ENCODE measurements at regions not wholly inside any gene's neighbourhood (a gene's known extent, or its start where the extent isn't known, plus 50 kb on each side); places are given as distances from the start of the nearest gene placed in this dataset.
"Not testable (repeated sequence)": the region's sequence is repeated elsewhere in the genome, so short reads cannot be mapped to it uniquely, and the experiment has no call there.

DNA sequence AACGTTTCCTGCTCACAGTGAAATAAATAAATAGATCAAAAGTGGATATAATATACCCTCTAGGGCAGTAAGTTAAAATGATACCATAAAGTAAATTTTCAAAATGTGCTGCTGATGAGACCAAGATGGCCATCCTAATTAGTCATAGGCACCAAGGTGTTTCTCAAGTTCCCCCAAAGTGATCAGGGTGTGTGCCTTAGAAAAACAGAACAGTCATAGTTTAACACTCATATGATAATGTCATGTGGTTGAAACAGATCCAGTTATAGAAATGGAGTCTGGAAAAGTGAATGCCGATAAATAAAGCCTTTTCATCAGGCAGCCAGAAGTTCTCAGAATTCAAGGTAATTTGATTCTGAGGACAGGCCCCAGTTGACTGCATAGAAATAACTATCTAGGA, 161.5 kb upstream of the CDKN2B start:
- no peak for DNase-seq (ENCODE audit: low read depth in 4 of 4, low spot score in 3 of 4)

DNA sequence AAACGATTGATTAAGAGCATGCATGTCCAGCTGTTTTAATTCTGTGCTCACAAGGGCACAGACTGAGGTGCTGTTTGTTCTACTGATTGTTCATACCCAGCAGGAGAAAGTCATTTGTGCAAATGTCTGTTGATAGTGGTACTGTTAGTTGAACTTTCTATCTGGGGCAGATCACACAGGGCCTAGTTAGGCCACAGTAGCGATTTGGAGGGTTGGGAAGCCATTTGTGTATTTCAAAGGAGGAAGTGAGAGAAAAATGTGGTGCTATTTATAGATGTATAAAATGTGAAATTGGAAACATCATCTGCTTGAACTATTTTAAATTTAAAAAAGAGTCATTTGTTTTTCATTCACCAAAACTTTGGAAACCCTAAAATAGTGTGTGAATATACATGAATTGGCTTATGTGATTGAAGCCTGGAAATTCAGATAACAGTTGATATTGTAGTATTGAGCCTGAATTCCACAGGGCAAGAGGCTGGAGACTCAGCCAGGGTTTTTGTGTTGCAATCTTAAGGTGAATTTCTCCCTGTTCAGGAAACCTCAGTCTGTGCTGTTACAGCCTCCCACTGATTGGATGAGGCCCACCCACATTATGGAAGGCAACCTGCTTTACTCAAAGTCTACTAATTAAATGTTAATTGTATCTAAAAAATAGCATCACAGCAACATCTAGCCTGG, 162.0 kb upstream of the CDKN2B start:
- no peak for DNase-seq (ENCODE audit: low read depth in 4 of 4, low spot score in 3 of 4)

DNA sequence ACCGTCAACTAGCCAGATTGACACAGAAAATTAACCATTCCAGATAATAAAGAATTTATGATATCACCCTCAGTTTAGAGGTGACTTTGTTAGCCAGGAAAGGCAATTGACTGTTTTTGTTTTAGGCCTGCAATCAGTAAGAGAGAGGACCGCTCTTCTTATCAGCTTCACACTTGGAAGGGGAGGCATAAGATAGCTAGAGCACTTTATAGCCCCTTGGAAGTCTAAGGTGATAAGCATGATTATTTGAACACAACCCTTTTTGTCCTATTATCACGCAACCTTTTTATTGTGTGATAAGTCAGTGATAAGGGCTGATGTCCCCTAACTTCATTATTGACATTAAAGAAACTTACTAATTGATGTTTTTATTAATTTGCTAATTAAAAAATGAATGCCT, 162.6 kb upstream of the CDKN2B start:
- no peak for DNase-seq (ENCODE audit: low read depth in 4 of 4, low spot score in 3 of 4)

DNA sequence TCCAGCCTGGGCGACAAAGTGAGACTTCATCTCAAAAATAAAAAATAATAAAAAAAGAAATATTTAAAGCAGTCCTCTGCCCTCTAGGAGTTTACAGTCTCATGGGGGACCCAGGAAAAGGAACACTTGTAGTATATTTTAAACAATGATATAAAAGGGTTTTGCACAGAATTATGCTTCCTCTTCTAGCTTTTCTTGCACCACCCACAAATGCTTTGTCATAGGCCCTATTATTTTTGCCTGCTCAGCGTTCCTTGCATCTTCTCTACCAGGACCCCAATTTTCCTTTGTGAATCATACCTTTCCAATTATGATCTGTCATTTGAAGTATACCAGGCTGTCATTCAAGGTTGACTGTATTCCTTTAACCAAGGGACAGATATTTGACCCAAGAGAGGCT, 164.8 kb upstream of the CDKN2B start:
- DNase-seq (ENCODE audit: low read depth in 4 of 4, low spot score in 3 of 4) = no peak

DNA sequence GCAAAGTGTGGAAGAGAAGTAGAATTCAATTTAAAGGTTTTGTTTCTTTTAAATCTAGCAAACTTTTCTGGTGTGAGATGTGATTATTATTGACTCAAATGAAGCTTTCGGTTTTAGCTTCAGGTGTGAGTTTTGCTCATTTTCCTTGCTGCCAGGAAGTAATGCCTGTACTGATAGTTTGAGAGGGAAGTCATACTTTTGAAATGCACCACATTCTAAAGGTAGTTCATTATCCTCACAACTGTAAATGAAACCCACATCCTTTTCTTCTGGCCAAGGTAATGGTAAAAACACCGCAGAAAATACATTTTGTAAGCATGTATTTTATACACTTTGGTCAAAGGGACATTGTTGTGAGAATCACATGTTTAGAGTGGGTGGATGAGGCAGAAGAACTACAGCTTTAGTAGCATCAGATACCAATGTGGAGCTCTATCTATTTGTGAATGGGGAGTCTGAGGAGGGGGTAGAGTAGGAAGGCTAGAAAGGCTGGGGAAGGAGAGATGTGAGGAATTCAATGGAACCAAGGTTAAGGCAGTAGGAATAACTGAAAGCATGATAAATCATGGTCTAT, 167.0 kb upstream of the CDKN2B start:
- DNase-seq (ENCODE audit: low read depth in 4 of 4, low spot score in 3 of 4) = no peak

DNA sequence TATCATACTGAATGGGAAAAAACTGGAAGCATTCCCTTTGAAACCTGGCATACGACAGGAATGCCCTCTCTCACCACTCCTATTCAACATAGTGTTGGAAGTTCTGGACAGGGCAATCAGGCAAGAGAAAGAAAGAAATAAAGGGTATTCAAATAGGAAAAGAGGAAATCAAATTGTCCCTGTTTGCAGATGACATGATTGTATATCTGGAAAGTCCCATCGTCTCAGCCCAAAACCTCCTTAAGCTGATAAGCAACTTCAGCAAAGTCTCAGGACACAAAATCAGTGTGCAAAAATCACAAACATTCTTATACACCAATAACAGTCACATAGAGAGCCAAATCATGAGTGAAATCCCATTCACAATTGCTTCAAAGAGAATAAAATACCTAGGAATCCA, 171.9 kb upstream of the CDKN2B start:
- DNase-seq (ENCODE audit: low read depth in 4 of 4, low spot score in 3 of 4) = not testable (repeated sequence)

DNA sequence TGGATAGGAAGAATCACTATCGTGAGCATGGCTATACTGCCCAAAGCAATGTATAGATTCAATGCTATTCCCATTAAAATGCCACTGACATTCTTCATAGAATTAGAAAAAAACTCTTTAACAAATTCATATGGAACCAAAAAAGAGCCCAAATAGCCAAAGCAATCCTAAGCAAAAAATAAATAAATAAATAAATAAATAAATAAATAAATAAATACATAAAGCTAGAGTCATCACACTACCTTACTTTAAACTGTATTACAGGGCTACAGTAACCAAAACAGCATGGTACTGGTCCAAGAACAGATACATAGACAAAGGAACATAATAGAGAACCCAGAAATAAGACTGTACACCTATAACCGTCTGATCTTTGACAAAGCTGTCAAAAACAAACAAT, 180.4 kb upstream of the CDKN2B start:
- no peak for DNase-seq (ENCODE audit: low read depth in 4 of 4, low spot score in 3 of 4)

DNA sequence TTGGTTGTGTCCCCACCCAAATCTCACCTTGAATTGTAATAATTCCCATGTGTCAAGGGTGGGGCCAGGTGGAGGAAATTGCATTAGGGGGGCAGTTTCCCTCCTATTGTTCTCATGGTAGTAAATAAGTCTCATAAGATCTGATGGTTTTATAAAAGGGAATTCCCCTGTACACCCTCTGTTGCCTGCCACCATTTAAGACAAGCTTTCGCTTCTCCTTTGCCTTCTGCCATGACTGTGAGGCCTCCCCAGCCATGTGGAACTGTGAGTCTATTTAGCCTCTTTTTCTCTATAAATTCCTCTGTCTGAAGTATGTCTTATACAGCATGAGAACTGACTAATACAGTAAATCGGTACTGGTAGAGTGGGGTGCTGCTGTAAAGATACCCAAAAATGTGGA, 187.9 kb upstream of the CDKN2B start:
- not testable (repeated sequence) for DNase-seq (ENCODE audit: low read depth in 4 of 4, low spot score in 3 of 4)

DNA sequence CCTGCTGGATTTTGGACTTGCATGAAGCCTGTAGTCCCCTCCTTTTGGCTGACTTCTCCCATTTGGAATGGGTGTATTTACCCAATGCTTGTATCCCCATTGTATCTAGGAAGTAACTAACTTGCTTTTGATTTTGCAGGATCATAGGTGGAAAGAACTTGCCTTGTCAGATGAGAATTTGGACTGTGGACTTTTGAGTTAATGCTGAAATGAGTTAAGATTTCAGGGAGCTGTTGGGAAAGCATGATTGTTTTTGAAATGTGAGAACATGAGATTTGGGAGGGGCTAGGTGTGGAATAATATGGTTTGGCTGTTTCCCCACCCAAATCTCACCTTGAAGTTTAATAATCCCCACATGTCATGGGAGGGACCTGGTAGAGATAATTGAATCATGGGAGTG, 189.6 kb upstream of the CDKN2B start:
- no peak for DNase-seq (ENCODE audit: low read depth in 4 of 4, low spot score in 3 of 4)

DNA sequence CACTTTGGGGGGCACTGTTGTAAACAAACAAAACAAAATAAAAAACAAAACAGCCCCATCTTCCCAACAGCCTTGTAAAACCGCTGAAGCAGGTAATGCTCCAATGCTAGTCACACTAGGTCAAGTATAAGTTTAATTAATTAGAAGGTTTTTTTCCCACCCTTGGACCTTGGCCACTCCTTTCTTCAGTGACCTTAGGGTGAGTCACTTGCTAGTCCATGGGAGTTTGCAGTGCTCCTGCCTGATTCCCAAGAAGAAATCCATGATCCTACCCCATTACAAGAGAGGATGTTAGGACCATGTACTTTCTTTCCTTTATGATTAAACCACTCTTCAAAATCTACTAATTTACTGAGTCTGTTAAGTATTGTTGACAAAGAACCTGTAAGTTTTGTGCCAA, 192.2 kb upstream of the CDKN2B start:
- no peak for DNase-seq (ENCODE audit: low read depth in 4 of 4, low spot score in 3 of 4)

DNA sequence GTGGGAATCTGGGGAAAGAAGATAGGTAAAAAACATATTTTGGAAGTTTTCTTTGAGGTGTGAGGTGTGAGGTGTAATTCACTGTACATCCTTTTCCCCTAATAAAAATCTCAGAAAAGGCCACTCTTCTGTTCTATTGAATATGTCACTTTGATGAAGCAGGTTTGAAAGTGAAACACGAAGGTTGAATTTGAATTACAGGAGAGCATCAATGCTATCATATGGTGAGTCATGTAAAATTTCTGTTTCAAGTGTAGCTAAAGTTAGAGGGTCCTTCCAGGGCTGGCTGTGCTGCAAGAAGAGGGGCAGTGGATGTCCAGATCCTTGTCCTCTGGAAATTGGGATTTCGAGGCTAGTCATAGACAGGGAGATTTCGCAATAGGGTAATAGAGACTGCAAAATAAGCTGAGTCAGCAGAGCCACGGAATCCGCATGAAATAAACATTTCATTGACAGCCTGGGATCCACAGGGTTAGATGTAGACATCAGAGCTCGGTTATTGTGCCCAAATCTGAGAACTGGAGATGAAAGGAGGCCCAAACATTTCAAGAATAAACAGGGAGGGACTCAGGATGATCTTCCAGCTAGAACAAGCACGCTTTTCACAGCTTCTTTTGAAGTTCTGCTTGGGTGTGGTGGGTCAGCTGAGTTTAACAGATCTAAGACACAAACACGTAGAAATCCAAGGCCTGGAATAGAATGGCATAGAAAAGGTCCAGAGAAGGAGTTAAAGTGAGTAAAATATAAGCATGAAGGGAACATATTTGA, 194.4 kb upstream of the CDKN2B start:
- no peak for DNase-seq (ENCODE audit: low read depth in 4 of 4, low spot score in 3 of 4)

DNA sequence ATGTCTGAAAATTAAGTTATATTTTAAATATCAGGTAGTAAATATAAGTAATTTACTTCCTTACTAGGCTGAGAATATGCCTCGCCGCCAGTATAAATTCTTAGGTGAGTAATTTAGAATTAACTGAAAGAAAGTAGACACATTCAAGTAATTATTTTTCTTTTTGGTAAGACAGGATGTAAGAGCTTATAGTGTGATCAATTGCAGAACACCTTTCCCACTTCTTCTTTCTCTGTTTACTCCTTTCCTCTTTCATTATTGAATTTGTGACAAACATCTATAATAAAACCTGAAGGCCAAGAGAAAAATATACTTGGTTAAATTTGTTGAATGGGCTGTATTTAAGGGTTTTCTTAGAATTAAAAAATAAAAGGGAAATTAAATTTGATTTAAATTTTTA, 195.1 kb upstream of the CDKN2B start:
- no peak for DNase-seq (ENCODE audit: low read depth in 4 of 4, low spot score in 3 of 4)

DNA sequence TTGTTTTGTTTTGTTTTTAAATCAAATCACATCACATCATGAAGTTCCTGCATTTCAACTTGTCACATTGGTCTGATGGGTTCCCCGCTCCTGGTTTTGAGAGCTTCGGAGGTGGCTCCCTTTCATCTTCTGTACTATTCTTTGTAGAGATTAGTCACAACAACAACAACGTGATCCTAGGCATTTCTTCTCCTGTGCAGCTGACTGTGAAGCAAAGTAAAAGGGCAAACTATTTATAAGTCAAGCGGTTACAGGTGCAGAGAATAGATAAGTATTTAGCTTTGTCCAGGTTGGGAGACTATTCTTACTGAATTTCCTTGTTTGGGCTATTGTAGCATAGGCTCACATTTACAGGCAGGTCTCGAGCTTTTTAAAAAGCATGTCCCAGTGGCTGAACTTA, 197.7 kb upstream of the CDKN2B start:
- no peak for DNase-seq (ENCODE audit: low read depth in 4 of 4, low spot score in 3 of 4)

DNA sequence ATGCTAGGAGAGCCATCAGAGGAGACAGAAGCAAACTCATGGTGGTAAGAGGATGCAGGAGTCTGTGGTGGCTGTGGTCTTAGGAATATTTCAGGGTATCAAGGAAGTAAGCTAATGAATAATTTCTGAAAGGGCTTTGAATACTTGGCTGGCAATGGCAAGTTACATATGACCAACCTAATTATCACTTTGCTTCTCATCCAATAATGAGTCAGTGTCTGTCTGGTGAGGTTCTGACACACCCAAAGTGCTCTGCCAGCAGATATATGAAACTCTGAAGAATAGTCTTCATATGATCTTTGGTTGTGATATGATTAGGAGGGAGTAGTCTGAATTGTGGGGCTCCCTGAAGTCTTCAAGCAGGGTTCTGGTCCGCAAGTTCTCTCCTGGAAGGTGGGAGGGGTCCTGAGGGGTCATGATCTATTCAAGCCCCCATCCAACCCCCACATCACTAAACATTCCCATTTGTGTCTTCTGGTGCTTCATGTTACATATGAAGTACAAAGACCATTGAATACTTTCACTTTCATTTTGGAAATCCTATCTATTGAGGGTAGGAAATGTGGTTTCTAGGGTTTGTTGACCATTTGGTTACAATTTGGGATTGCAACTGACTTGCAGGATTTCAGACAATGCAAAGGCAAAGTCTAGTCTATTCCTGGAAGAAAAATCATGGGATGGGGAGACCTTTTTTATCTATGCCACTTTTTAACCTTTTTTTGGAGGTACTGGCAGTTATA, 199.9 kb upstream of the CDKN2B start:
- DNase-seq (ENCODE audit: low read depth in 4 of 4, low spot score in 3 of 4) = no peak

DNA sequence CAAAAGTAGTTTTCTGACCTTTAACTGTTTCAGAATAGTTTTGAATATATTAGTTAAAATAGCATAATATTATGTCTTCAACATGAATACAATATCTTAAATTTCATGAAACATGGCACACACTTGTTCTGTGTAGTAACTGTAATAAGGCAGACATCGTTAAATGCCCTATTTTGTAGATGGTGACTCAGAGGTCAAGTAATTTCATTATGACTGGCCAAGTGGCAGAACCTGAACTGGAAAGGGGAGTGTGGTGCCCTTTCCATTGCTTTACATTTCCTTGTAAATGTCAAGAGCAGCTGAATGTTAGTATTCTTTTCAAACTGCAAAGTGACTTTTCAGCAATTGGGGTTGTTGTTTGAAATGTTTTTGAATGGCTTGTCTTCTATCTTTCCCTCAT, 201.2 kb upstream of the CDKN2B start:
- no peak for DNase-seq (ENCODE audit: low read depth in 4 of 4, low spot score in 3 of 4)

DNA sequence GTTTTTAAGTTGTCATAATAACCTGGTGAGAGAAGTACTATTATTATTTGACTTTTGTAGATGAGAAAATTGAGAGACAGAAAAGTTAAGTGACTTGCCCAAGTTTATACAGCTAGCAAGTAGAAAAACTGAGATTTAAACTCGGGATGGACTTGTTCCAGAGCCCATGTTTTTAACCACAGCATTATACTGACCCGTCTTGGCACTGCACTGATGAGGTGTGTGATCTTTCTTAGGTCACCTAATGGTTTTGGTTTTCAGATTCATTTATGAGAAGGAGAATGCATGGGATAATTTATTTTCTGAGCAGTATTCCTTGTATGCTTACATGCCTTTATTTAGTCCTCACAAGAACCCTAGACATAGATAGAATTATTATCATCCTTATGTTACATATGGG, 201.8 kb upstream of the CDKN2B start:
- DNase-seq (ENCODE audit: low read depth in 4 of 4, low spot score in 3 of 4) = no peak

DNA sequence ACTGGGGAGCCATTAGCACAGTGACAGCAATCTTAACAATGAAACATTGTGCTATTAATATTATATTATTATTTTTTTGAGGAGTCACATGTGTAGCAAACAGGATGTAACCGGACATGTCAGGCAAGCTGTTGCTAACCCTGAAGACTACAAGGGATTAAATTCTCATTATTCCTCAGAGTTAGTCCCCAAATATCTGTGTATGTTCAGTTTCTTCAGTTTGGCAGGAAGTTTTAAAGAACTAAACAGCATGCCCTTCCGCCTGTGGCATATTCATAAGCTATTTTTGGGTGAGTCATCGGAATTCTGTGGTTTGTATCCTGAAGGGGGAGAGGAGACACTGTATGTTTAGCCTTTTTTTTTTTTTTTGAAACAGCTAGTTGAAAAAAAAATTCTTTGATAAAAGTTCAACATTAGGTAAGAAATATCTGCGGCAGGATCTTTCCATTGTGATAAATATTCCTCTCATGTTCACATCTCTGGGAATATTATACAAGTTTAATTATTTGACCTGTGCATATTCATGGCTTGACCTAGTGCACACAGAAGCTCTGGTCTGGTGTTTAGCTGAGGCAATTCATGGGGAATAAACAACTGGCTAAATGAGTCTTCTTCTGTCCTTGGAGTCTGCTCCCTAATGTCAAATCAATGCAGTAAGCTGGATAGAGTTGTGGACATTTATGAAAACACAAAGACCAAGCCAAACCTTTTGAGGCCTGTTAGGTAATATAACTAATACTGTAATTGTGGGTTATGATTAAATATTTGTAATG, 202.7 kb upstream of the CDKN2B start:
- DNase-seq (ENCODE audit: low read depth in 4 of 4, low spot score in 3 of 4) = no peak

DNA sequence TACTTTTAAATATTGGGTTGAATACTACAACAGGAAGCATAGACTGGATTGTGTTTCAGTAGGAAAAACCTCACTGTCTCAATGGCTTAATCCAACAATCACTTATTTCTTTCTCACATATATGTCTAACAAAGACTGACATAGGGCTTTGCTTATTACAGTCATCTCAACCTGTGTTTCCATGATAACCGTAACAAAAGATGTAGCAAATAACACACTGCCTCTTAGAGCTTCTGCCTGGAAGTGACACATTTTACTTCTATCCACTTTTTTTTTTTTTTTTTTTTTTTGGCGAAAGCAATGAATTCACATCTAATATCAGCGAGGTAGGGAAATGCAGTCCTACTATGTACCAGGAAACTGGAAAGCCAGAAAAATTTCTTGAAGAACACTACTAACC, 204.9 kb upstream of the CDKN2B start:
- DNase-seq (ENCODE audit: low read depth in 4 of 4, low spot score in 3 of 4) = no peak

DNA sequence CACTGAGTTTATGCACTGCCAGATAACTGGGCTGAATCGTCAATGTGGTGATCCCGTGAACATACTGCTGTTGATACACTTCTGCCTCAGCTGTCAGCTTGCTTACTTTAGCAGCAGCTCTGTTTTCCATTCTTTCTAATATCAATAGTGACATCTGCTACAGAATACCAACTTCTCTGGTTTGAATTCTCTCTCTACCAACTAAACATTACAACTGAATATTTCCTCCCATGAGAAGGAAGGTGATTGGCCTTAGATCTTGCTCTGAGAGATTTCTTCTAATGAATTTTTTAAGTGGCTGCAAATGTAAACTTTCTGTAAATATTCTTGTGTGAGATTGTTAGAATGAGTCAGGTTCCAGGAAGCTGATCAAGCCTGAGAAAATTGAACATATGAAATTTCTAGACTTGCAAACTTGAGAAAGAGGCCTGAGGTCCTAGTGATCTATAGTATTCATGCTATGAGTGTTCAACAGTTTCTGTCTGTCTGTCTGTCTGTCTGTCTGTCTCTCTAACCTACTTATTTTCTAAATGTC, 205.5 kb upstream of the CDKN2B start:
- no peak for DNase-seq (ENCODE audit: low read depth in 4 of 4, low spot score in 3 of 4)

DNA sequence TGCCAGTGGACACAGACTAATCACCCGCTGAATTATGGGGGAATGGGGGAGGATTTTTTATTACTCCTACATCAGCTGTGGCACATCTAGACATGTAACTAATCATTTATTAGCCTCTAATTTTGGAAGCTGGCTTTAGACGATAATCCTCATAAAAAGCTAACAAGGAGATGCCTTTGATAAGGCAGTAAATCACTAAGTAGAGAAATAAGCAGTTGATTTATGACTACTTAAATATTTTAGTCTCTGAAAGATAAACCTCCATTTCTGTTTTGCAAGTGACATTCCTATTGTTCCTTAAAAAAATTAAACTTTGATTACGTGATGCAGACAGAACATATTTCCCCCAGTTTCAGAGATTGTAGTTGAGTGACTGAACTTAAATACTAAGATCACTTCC, 206.4 kb upstream of the CDKN2B start:
- no peak for DNase-seq (ENCODE audit: low read depth in 4 of 4, low spot score in 3 of 4)

All from right renal pelvis (tissue), 4 donors.